Gastroesophageal sphincter (tissue), 3 donors: ENCODE measurements at regions not wholly inside any gene's neighbourhood (a gene's known extent, or its start where the extent isn't known, plus 50 kb on each side); places are given as distances from the start of the nearest gene placed in this dataset.

Experiments
- CTCF ChIP-seq, 4 experiments: fragments of 200-600 bp in 2 of 4; fragments of 450-650 bp in 2 of 4; sonication (generic) in 1 of 4; IDR thresholded peaks; one replicate each; pipeline ENCODE4 v1.5.1; 2017 to 2019; ENCODE audit warnings: antibody characterized with exemption in 4 of 4, mild to moderate bottlenecking in 2 of 4, moderate library complexity in 2 of 4
- POLR2A ChIP-seq, 2 donors: fragments of 450-650 bp; IDR thresholded peaks; one replicate each; pipeline ENCODE4 v1.6.1; 2017; ENCODE audit warnings: antibody characterized with exemption in 2 of 2, mild to moderate bottlenecking in 2 of 2, moderate library complexity in 1 of 2

- TF ChIP-seq CTCF (IDR thresholded peaks at IDR 0.05) (no peak), POLR2A (IDR thresholded peaks at IDR 0.05) (no peak)
Measured at GRCh38 chr14:101286271-101287018, 274.9 kb upstream of the DIO3 start.
